ENCODE measurements at regions not wholly inside any gene's neighbourhood (a gene's known extent, or its start where the extent isn't known, plus 50 kb on each side); places are given as distances from the start of the nearest gene placed in this dataset.

- H3K4me2 ChIP-seq (replicated peaks; ENCODE audit: low read depth, low read length, poor library complexity, severe bottlenecking): no peak overlapping the region
- WGBS (ENCODE audit: insufficient coverage): no CpG with 5 or more reads among the region's 2 CpGs
- H3K27me3 ChIP-seq (replicated peaks in 1 of 4; ENCODE audit: control extremely low read depth in 1 of 4, control insufficient read depth in 3 of 4, insufficient read depth in 4 of 4, low read length in 3 of 4): no peaks in the 10 kb centered on the region
- no peak for TF ChIP-seq CTCF (IDR thresholded peaks at IDR 0.05)
- no peak for TF ChIP-seq EZH2 (IDR thresholded peaks at IDR 0.05; ENCODE audit: borderline replicate concordance, insufficient read depth, low read depth, low read length, poor library complexity, severe bottlenecking)
- no peaks in the 10 kb centered on the region for H4K20me1 ChIP-seq (ENCODE audit: control insufficient read depth, insufficient read depth, low read length, poor library complexity, severe bottlenecking)
- no peak for DNase-seq
- Mint-ChIP-seq H3K4me3 (no peak overlapping the region), H3K27ac (no peak overlapping the region), H3K4me1 (no peaks in the 10 kb centered on the region), H3K9me3 (ENCODE audit: insufficient read depth) (peaks cover 2% of the 10 kb centered on the region), H3K27me3 (no peaks in the 10 kb centered on the region)
- intact Hi-C loops (cut with micrococcal nuclease): no loop called here
- H3K27ac ChIP-seq (ENCODE audit: low read length in 2 of 2): no peak overlapping the region
- ChIA-PET CTCF (no interaction called here), POLR2A (no interaction called here)
- H2AFZ ChIP-seq (ENCODE audit: insufficient read depth, low read depth, low read length, poor library complexity, severe bottlenecking): no peak overlapping the region
- ATAC-seq (ENCODE audit: low read depth): no peak
- H3K9me3 ChIP-seq (ENCODE audit: control extremely low read depth in 1 of 3, control insufficient read depth in 2 of 3, insufficient read depth in 1 of 3, low read length in 2 of 3): no peaks in the 10 kb centered on the region
- no peaks in the 10 kb centered on the region for H3K36me3 ChIP-seq (replicated peaks in 1 of 2; ENCODE audit: control extremely low read depth in 1 of 2, control insufficient read depth in 1 of 2, extremely low read depth in 1 of 2, insufficient read depth in 2 of 2, low read length in 1 of 2)
- H3K9ac ChIP-seq (ENCODE audit: low read length): no peak overlapping the region
- H3K79me2 ChIP-seq (ENCODE audit: control insufficient read depth, insufficient read depth, low read length): no peaks in the 10 kb centered on the region
- no peaks in the 10 kb centered on the region for H3K4me1 ChIP-seq (ENCODE audit: control insufficient read depth in 2 of 2, insufficient read depth in 2 of 2, low read length in 2 of 2)
- no peak overlapping the region for H3K4me3 ChIP-seq (ENCODE audit: control extremely low read depth in 1 of 5, extremely low read depth in 1 of 5, insufficient read depth in 1 of 5, low read depth in 2 of 5, low read length in 4 of 5)
Measured at GRCh38 chr13:84296401-84296800, 414.1 kb upstream of the SLITRK1 start.

- CTCF ChIA-PET: no interaction called here
- no peaks in the 10 kb centered on the region for H3K4me1 ChIP-seq (ENCODE audit: control insufficient read depth in 2 of 2, insufficient read depth in 2 of 2, low read length in 2 of 2)
- DNase-seq (no peak), ATAC-seq (ENCODE audit: low read depth) (no peak)
- H3K4me2 ChIP-seq (replicated peaks; ENCODE audit: low read depth, low read length, poor library complexity, severe bottlenecking): no peak overlapping the region
- TF ChIP-seq EZH2 (IDR thresholded peaks at IDR 0.05; ENCODE audit: borderline replicate concordance, insufficient read depth, low read depth, low read length, poor library complexity, severe bottlenecking) (no peak), CTCF (IDR thresholded peaks at IDR 0.05) (no peak)
- no peak overlapping the region for H3K4me3 ChIP-seq (ENCODE audit: control extremely low read depth in 1 of 5, extremely low read depth in 1 of 5, insufficient read depth in 1 of 5, low read depth in 2 of 5, low read length in 4 of 5)
- no peaks in the 10 kb centered on the region for H3K9me3 ChIP-seq (ENCODE audit: control extremely low read depth in 1 of 3, control insufficient read depth in 2 of 3, insufficient read depth in 1 of 3, low read length in 2 of 3)
- no peaks in the 10 kb centered on the region for H3K36me3 ChIP-seq (replicated peaks in 1 of 2; ENCODE audit: control extremely low read depth in 1 of 2, control insufficient read depth in 1 of 2, extremely low read depth in 1 of 2, insufficient read depth in 2 of 2, low read length in 1 of 2)
- Mint-ChIP-seq H3K9me3 (ENCODE audit: insufficient read depth) (peaks cover 2% of the 10 kb centered on the region), H3K27ac (no peak overlapping the region), H3K27me3 (no peaks in the 10 kb centered on the region), H3K4me3 (no peak overlapping the region), H3K4me1 (no peaks in the 10 kb centered on the region)
- no peak overlapping the region for H2AFZ ChIP-seq (ENCODE audit: insufficient read depth, low read depth, low read length, poor library complexity, severe bottlenecking)
- H3K9ac ChIP-seq (ENCODE audit: low read length): no peak overlapping the region
- no peaks in the 10 kb centered on the region for H3K79me2 ChIP-seq (ENCODE audit: control insufficient read depth, insufficient read depth, low read length)
- no peak overlapping the region for H3K27ac ChIP-seq (ENCODE audit: low read length in 2 of 2)
- intact Hi-C loops (cut with micrococcal nuclease): no loop called here
- H3K27me3 ChIP-seq (replicated peaks in 1 of 4; ENCODE audit: control extremely low read depth in 1 of 4, control insufficient read depth in 3 of 4, insufficient read depth in 4 of 4, low read length in 3 of 4): no peaks in the 10 kb centered on the region
- POLR2A ChIA-PET: no interaction called here
- no CpG with 5 or more reads among the region's 3 CpGs for WGBS (ENCODE audit: insufficient coverage)
- H4K20me1 ChIP-seq (ENCODE audit: control insufficient read depth, insufficient read depth, low read length, poor library complexity, severe bottlenecking): no peaks in the 10 kb centered on the region
Measured at GRCh38 chr13:84294576-84294975, 412.3 kb upstream of the SLITRK1 start.

Measured in B cell (primary cell).